Keratinocyte (primary cell): ENCODE measurements at regions not wholly inside any gene's neighbourhood (a gene's known extent, or its start where the extent isn't known, plus 50 kb on each side); places are given as distances from the start of the nearest gene placed in this dataset.

ENCODE experiments used
- DNase-seq: peaks from one replicate; pipeline ENCODE4 v3.0.0-alpha.2; 2011; ENCODE audit warnings: low read depth, missing footprints, low spot score
- FAIRE-seq: peaks from 2 replicates; lab custom pipeline; 2011; peaks lifted over from hg19 to GRCh38; lab: Jason Lieb, UNC
- H2AFZ ChIP-seq: 2 replicates; pipeline ENCODE4 v1.6.0; 2012; ENCODE audit warnings: low read length, control low read depth, inconsistent platforms; ENCODE audit not compliant: control insufficient read depth
- H3K27ac ChIP-seq: 2 replicates; pipeline ENCODE4 v1.5.1; 2011; ENCODE audit warnings: low read length; ENCODE audit not compliant: control insufficient read depth, insufficient read depth
- H3K27me3 ChIP-seq: 3 replicates; pipeline ENCODE4 v1.6.0; 2011; ENCODE audit warnings: low read length; ENCODE audit not compliant: control insufficient read depth, insufficient read depth; ENCODE audit errors: extremely low read depth
- H3K36me3 ChIP-seq, 2 experiments: 2 replicates in 1 of 2; 3 replicates in 1 of 2; pipeline ENCODE4 v1.5.1; 2011; ENCODE audit warnings: low read length in 2 of 2, mild to moderate bottlenecking in 1 of 2; ENCODE audit not compliant: control insufficient read depth in 2 of 2, insufficient read depth in 2 of 2; ENCODE audit errors: extremely low read depth in 1 of 2
- H3K4me1 ChIP-seq: 3 replicates; pipeline ENCODE4 v1.5.1; 2011; ENCODE audit warnings: low read length; ENCODE audit not compliant: control insufficient read depth, insufficient read depth; ENCODE audit errors: extremely low read depth
- H3K4me2 ChIP-seq: 3 replicates; pipeline ENCODE4 v1.6.0; 2011; ENCODE audit warnings: low read depth, low read length; ENCODE audit not compliant: control insufficient read depth, insufficient read depth; ENCODE audit errors: extremely low read depth
- H3K4me3 ChIP-seq, 3 experiments: fragments of 200-600 bp in 1 of 3; sonication (generic) in 1 of 3; 2 replicates in 2 of 3; 3 replicates in 1 of 3; pipeline ENCODE4 v1.5.1; 2011 to 2016; ENCODE audit warnings: low read length in 3 of 3, mild to moderate bottlenecking in 3 of 3, control low read depth in 2 of 3, inconsistent platforms in 1 of 3, low read depth in 1 of 3, mixed read lengths in 1 of 3, mixed run types in 1 of 3, moderate library complexity in 1 of 3; ENCODE audit not compliant: control insufficient read depth in 2 of 3, insufficient read depth in 2 of 3; ENCODE audit errors: extremely low read depth in 1 of 3
- H3K79me2 ChIP-seq: 2 replicates; pipeline ENCODE4 v1.6.0; 2012; ENCODE audit warnings: low read length; ENCODE audit not compliant: control insufficient read depth, insufficient read depth
- H3K9ac ChIP-seq: 3 replicates; pipeline ENCODE4 v1.6.0; 2011; ENCODE audit warnings: low read length; ENCODE audit not compliant: control insufficient read depth, insufficient read depth; ENCODE audit errors: extremely low read depth
- H3K9me1 ChIP-seq: 3 replicates; pipeline ENCODE4 v1.6.0; 2011; ENCODE audit warnings: low read length; ENCODE audit not compliant: control insufficient read depth, insufficient read depth; ENCODE audit errors: extremely low read depth
- H3K9me3 ChIP-seq: 2 replicates; pipeline ENCODE4 v1.5.1; 2012; ENCODE audit warnings: low read depth, low read length; ENCODE audit not compliant: control insufficient read depth
- H4K20me1 ChIP-seq: 3 replicates; pipeline ENCODE4 v1.6.0; 2011; ENCODE audit warnings: low read length; ENCODE audit not compliant: control insufficient read depth, insufficient read depth; ENCODE audit errors: extremely low read depth
- CTCF ChIP-seq, 3 experiments: IDR thresholded peaks in 1 of 3; conservative IDR thresholded peaks in 1 of 3; optimal IDR thresholded peaks in 1 of 3; 2 replicates in 2 of 3; 3 replicates in 1 of 3; pipeline versions ENCODE3 to v1.5.1; 2011; ENCODE audit warnings: low read length in 3 of 3, mild to moderate bottlenecking in 3 of 3, moderate library complexity in 2 of 3, control low read depth in 1 of 3, inconsistent platforms in 1 of 3; ENCODE audit not compliant: insufficient read depth in 2 of 3; ENCODE audit errors: extremely low read depth in 1 of 3
- EZH2 ChIP-seq: IDR thresholded peaks from one replicate; pipeline ENCODE4 v1.6.1; 2012; ENCODE audit warnings: inconsistent platforms, mild to moderate bottlenecking, low read length, moderate library complexity
- dilution Hi-C: fragments of 300-500 bp; cut with MboI; formaldehyde crosslinking; loops from one replicate; pipeline ENCODE4 v1.7.0; 2020; ENCODE audit warnings: low sequenced_read_pairs; ENCODE audit not compliant: extremely low pct_ligation_motif_present

GRCh38 chr5:74530326-74531050 is 110.0 kb downstream of the ENC1 start:
- Histone ChIP-seq H3K36me3 (no peaks in the 10 kb centered on the region), H3K9me3 (no peaks in the 10 kb centered on the region), H3K27ac (no peak overlapping the region), H3K4me1 (no peaks in the 10 kb centered on the region), H3K4me2 (no peak overlapping the region), H3K9ac (no peak overlapping the region), H3K9me1 (no peaks in the 10 kb centered on the region), H3K4me3 (no peak overlapping the region), H4K20me1 (no peaks in the 10 kb centered on the region), H3K79me2 (no peaks in the 10 kb centered on the region), H2AFZ (no peak overlapping the region), H3K27me3 (no peaks in the 10 kb centered on the region)
- no peak for FAIRE-seq
- no peak for DNase-seq
- dilution Hi-C loops, result no loop called here
- TF ChIP-seq EZH2 (no peak), CTCF (optimal IDR thresholded peaks at IDR 0.05 in 1 of 3, IDR thresholded peaks at IDR 0.05 in 1 of 3, conservative IDR thresholded peaks at IDR 0.05 in 1 of 3; ENCODE audit: extremely low read depth in 1 of 3, insufficient read depth in 2 of 3, low read length in 3 of 3) (no peak)

GRCh38 chr5:74529101-74529500 is 111.4 kb downstream of the ENC1 start:
- Histone ChIP-seq H2AFZ (no peak overlapping the region), H3K4me3 (no peak overlapping the region), H3K36me3 (no peaks in the 10 kb centered on the region), H4K20me1 (no peaks in the 10 kb centered on the region), H3K4me2 (no peak overlapping the region), H3K9me1 (no peaks in the 10 kb centered on the region), H3K79me2 (no peaks in the 10 kb centered on the region), H3K27ac (no peak overlapping the region), H3K9ac (no peak overlapping the region), H3K4me1 (no peaks in the 10 kb centered on the region), H3K9me3 (no peaks in the 10 kb centered on the region), H3K27me3 (no peaks in the 10 kb centered on the region)
- dilution Hi-C loops, result no loop called here
- no peak for FAIRE-seq
- no peak for DNase-seq
- TF ChIP-seq CTCF (optimal IDR thresholded peaks at IDR 0.05 in 1 of 3, IDR thresholded peaks at IDR 0.05 in 1 of 3, conservative IDR thresholded peaks at IDR 0.05 in 1 of 3; ENCODE audit: extremely low read depth in 1 of 3, insufficient read depth in 2 of 3, low read length in 3 of 3) (no peak), EZH2 (no peak)
